HEK293T (cell line): ENCODE measurements at regions not wholly inside any gene's neighbourhood (a gene's known extent, or its start where the extent isn't known, plus 50 kb on each side); places are given as distances from the start of the nearest gene placed in this dataset.

Experiments
- ARNT ChIP-seq: fragments of 450-650 bp; IDR thresholded peaks from 2 replicates; pipeline ENCODE4 v1.6.1; 2017; ENCODE audit warnings: mild to moderate bottlenecking
- BHLHE40 ChIP-seq: fragments of 450-650 bp; IDR thresholded peaks from 2 replicates; pipeline ENCODE4 v1.6.1; 2016; ENCODE audit warnings: mild to moderate bottlenecking, moderate library complexity, borderline replicate concordance
- CTBP1 ChIP-seq: fragments of 450-650 bp; IDR thresholded peaks from 2 replicates; pipeline ENCODE4 v1.6.1; 2016; ENCODE audit warnings: borderline replicate concordance
- ELF4 ChIP-seq: fragments of 450-650 bp; IDR thresholded peaks from 2 replicates; pipeline ENCODE4 v1.6.1; 2017; ENCODE audit warnings: antibody characterized with exemption
- FOXA1 ChIP-seq: fragments of 450-650 bp; IDR thresholded peaks from 2 replicates; pipeline ENCODE4 v1.6.1; 2016; ENCODE audit warnings: mild to moderate bottlenecking
- FOXM1 ChIP-seq: fragments of 450-650 bp; IDR thresholded peaks from 2 replicates; pipeline ENCODE4 v1.6.1; 2017; ENCODE audit warnings: mild to moderate bottlenecking, borderline replicate concordance
- HDGF ChIP-seq: fragments of 450-650 bp; IDR thresholded peaks from 2 replicates; pipeline ENCODE4 v1.6.1; 2017; ENCODE audit warnings: antibody characterized with exemption, borderline replicate concordance
- LEF1 ChIP-seq: fragments of 450-650 bp; IDR thresholded peaks from 2 replicates; pipeline ENCODE4 v1.6.1; 2017; ENCODE audit warnings: mild to moderate bottlenecking, borderline replicate concordance
- NFRKB ChIP-seq: fragments of 450-650 bp; IDR thresholded peaks from 2 replicates; pipeline ENCODE4 v1.6.1; 2016; ENCODE audit warnings: mild to moderate bottlenecking, moderate library complexity
- PKNOX1 ChIP-seq: fragments of 450-650 bp; IDR thresholded peaks from 2 replicates; pipeline ENCODE4 v1.6.1; 2016
- SP1 ChIP-seq: fragments of 450-650 bp; IDR thresholded peaks from 2 replicates; pipeline ENCODE4 v1.6.1; 2017
- SUZ12 ChIP-seq: fragments of 450-650 bp; IDR thresholded peaks from 2 replicates; pipeline ENCODE4 v1.6.1; 2016; ENCODE audit warnings: mild to moderate bottlenecking
- TARDBP ChIP-seq: fragments of 450-650 bp; IDR thresholded peaks from 2 replicates; pipeline ENCODE4 v1.6.1; 2016
- ZNF384 ChIP-seq: fragments of 450-650 bp; IDR thresholded peaks from 2 replicates; pipeline ENCODE4 v1.6.1; 2016

DNA sequence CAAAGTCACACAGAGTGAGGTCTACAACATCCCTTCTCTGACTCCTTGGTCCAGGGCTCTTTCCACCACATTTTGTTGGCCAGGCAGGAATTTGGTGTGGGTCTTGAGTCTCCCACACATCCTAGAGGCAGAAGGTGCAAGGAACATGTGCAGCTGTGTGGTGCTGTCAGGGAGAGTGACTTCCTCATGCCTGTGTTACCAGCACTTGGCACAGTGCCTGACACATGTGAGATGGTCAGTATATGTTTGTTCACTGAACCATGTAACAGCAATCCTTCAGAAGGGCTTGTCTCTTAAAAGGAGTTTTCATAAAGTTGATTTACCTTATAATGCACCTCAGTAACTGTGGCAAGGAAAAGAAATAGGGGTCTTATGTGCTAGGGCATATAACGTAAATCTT is 168.5 kb downstream of the CDC5L start:
- no peak for TF ChIP-seq NFRKB
- no peak for TF ChIP-seq FOXM1
- TF ChIP-seq TARDBP, result no peak
- TF ChIP-seq SUZ12, result no peak
- TF ChIP-seq FOXA1, result no peak
- no peak for TF ChIP-seq ZNF384
- TF ChIP-seq BHLHE40, result no peak
- no peak for TF ChIP-seq SP1
- TF ChIP-seq HDGF, result no peak
- TF ChIP-seq ARNT, result no peak
- no peak for TF ChIP-seq ELF4
- TF ChIP-seq LEF1, result no peak
- no peak for TF ChIP-seq CTBP1
- no peak for TF ChIP-seq PKNOX1
